ENCODE measurements at regions not wholly inside any gene's neighbourhood (a gene's known extent, or its start where the extent isn't known, plus 50 kb on each side); places are given as distances from the start of the nearest gene placed in this dataset.

DNA sequence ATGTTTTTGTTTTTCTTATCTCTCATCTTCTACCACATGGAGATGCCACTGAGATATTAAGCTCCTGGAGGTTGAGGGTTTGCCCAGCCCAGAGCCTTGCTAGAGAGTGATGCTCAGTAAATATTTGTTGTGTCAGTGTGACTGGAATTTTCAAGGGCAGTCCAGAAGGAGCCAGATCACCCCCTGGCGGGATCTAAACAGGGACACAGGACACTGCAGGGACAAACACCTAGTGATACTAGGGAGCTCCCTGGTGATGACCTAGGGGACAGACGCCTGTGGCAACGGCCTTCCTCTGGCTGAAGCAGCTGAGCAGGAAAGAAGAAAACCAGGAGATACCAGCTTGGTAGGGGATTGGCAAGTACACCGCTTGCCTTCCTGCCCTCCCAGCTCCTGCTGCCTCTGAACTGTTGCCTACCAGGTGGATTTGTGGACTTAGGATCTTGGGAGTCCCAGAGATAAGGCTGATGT is 714.4 kb upstream of the TBX3 start:
- TF ChIP-seq ZNF407 (IDR thresholded peaks at IDR 0.05; ENCODE audit: low read depth) (no peak), CTCF (IDR thresholded peaks at IDR 0.05 in 2 of 3, conservative IDR thresholded peaks at IDR 0.05 in 1 of 3; ENCODE audit: insufficient read depth in 2 of 3, low read depth in 1 of 3, low read length in 3 of 3) (peak; percentile 21 to 45 (median 36); a peak in 3 of 6 replicates), RBM39 (optimal IDR thresholded peaks at IDR 0.05; ENCODE audit: low read depth, low read length) (no peak), RAD21 (CRISPR knock-in tag; conservative IDR thresholded peaks at IDR 0.05 in 1 of 2, IDR thresholded peaks at IDR 0.05 in 1 of 2) (peak; percentile 41 to 58)
- FAIRE-seq (no peak), ATAC-seq (no peak), DNase-seq (ENCODE audit: extremely low read depth in 1 of 4, low spot score in 3 of 4) (no peak)
- intact Hi-C loops (cut with micrococcal nuclease) (no loop called here), in situ Hi-C loops (cut with MboI) (no loop called here)
- 0% methylated on average over 4 of the region's 4 CpGs for WGBS (ENCODE audit: insufficient coverage, low coverage, missing lambda C conversion rate)
- Histone ChIP-seq H3K79me2 (ENCODE audit: control insufficient read depth, insufficient read depth, low read length) (no peaks in the 10 kb centered on the region), H3K27me3 (ENCODE audit: control insufficient read depth in 2 of 2, insufficient read depth in 2 of 2, low read length in 2 of 2) (no peaks in the 10 kb centered on the region), H3K4me1 (replicated peaks in 1 of 2; ENCODE audit: control insufficient read depth in 2 of 2, insufficient read depth in 2 of 2, low read length in 2 of 2) (no peaks in the 10 kb centered on the region), H3K4me2 (ENCODE audit: insufficient read depth, low read length) (no peak overlapping the region), H3K9me1 (ENCODE audit: control insufficient read depth, insufficient read depth, low read length) (no peaks in the 10 kb centered on the region), H3K27ac (ENCODE audit: extremely low read depth, low read depth, low read length) (no peak overlapping the region), H3K4me3 (no peak overlapping the region), H3K36me3 (ENCODE audit: control insufficient read depth, insufficient read depth, low read length) (no peaks in the 10 kb centered on the region), H3K9ac (ENCODE audit: insufficient read depth in 1 of 2, low read depth in 2 of 2, low read length in 2 of 2) (no peak overlapping the region), H3K9me3 (replicated peaks; ENCODE audit: control insufficient read depth, insufficient read depth, low read depth, low read length) (no peaks in the 10 kb centered on the region), H2AFZ (ENCODE audit: low read depth, low read length) (no peak overlapping the region), H4K20me1 (replicated peaks; ENCODE audit: control insufficient read depth, insufficient read depth, low read length) (no peaks in the 10 kb centered on the region)
- ChIA-PET CTCF (ENCODE audit: low intra/inter-chr PET ratio) (no interaction called here), POLR2A (no interaction called here)
- BruUV-seq (replicated peaks) = no TSS peak

All from K562 (cell line).